NCI-H1417 treated with DMSO at 0.1 percent for 48 hours (cell line): ENCODE measurements at regions not wholly inside any gene's neighbourhood (a gene's known extent, or its start where the extent isn't known, plus 50 kb on each side); places are given as distances from the start of the nearest gene placed in this dataset.

ENCODE experiments used
- DNase-seq: peaks from one replicate; lab custom pipeline; 2025; lab: John Stamatoyannopoulos, UW

DNA sequence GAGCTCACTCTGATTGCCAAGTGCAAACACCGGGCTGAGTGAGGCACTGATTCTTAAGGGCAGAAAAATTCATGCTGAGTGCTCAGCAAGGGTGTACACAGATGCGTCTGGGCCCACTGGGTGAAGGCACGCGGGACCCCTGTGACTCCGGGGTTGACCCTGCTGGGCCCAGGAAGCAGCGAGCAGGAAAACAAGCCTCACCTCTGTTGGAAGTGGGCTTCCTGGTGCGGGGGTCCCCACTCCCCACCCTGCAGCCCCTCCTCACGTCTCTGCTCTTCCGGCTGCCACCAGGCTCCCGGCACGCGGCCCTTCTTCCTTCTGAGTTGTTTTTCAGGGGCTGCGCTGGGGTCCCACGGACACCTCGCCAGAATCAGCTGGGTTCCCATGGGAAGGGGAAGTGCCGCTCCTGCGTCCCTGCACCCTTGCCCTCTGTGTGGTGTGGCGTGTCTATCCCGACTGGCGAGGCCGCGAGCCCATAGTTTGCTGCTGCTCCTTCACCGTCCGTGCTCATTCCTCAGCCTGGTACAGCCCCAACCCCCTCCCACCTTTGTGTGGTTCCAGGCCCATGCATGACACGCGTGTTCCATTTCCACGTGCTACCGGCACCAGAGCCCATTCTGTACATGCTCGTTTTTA is 80.6 kb upstream of the BHLHE23 start:
- DNase-seq = no peak

DNA sequence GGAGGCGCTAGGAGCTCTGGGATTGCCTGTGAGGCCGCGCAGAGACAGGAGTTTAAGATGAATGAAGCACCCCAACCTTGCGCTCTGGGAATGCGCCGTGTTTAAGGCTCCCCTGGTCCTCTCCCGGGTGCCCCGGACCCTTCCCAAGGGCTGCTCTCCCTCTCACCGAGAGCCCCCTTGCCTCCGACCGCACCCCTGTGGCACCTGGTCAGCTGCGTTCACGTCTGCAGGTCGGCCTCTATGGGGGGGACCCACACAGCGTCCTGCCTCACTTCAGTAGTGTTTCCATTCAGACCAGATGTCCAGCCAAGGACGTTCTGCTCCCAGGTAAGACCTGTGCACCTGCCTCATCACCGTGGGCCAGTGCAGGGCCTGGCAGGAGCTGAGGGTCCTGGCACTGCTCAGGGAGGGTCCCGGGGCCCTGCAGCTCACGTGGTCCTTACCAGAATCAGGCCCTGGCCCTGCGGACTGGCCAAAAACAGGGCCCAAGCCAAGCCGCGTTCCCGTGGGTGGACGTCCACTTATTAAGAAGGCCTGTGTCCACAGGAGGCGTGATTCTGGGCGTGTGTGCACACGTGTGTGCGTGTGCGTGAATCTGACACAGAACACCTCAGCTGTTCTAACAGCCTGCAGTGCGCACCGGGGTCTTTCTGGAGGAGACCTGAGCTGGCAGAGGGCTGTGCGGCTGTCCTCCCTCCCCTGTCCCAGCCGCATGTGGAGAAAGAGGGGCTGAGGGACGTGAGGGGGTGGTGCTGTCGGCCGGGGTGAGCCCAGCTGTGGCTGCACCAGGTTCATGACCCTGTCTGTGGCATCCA is 79.9 kb upstream of the BHLHE23 start:
- DNase-seq = no peak

GRCh38 chr20:63085151-63085861 is 78.5 kb upstream of the BHLHE23 start:
- no peak for DNase-seq

- DNase-seq = no peak
These were observed 77.8 kb upstream of the BHLHE23 start for GRCh38 chr20:63084563-63084927.

DNA sequence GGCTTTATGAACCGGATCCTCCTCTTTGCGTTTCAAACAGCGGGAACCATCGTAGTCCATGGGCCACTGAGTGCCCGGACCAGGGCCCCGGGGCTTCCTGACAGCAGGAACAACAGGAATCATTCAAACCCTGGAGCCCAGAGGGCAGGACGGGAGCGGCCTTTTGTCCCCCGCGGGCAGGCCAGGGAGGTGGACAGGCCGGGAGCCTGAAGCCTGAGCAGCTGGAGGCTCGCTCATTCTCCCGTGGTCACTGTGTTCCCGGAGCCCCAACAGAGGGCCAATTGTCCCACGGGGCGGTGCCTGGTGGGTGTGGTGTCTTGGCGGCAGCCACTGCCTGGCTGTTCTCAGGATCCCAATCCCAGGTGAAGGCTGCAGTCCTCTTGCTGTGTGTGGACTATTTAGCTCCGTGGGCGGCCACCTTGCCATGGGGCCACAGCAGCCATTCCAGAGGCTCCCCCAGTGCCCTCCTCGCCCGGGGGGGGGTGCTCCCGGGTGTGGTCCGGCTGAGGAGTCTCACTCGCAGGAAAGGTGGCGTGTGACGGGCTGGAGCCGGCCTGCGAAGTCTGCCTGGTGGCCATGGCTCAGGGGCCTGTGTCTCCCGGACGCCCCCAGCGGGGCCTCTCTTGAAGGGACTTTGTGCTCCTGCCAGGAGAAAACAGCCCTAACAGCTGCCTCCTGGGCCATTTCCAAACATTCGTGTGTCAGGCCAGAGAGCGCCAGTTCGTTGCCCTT is 77.2 kb upstream of the BHLHE23 start:
- no peak for DNase-seq

DNA sequence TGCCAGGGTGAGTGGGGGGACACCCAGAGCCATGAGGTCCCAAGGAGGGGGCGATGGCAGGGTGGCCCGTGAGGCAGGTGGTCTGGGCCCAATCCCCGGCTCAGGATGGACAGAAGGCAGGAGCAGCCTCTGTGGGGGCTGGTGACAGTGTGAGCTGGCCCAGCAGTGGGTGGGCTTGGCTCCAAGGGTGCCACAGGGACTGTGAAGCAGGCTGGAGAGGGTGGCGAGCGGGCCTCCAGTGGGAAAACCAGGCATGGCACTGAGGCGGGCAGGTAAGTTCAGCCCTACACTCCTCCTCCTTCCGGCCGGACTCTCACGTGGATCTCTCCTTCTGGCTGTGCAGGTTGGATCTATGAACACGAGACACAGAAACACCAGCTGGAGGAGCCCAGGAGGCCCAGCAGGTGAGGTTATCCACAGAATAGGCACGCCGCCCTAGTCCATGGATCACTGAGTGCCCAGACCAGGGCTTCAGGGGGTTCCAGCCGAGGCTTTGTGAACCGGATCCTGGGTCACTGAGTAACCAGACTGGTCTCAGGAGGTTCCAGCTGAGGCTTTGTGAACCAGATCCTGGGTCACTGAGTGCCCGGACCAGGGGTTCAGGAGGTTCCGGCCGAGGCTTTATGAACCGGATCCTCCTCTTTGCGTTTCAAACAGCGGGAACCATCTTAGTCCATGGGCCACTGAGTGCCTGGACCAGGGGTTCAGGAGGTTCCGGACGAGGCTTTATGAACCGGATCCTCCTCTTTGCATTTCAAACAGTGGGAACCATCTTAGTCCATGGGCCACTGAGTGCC is 76.4 kb upstream of the BHLHE23 start:
- no peak for DNase-seq

DNA sequence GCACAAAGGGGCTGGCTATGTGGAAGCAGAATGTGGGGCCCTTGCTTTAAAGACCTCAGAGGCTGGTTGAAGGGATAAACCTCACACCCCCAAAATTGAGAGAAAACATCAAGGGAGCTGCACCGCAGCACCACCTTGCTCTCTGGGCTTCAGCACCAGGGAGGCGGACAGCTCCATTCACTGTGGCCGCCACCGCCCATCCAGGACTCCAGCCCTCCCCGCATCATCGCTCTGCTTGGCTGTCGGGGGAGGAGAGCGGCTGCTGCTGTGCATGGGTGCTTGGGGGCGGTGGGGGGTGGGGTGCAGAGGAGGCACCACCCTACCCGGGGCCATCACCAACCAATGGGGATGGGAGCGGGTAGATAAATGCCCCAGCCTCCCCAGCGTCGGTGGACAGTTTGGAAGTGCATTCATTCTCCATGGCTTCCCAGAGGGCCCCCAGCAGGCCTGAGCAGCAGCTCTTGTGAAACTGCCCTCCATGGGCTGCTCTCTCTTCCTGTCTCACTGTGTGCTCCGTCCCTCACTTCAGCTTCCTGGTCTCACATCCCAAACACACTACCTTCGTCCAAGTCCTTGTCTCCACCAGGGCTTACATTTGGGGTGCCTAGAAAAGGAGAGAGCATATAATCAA is 75.7 kb upstream of the BHLHE23 start:
- no peak for DNase-seq

- no peak for DNase-seq
These were observed 75.1 kb upstream of the BHLHE23 start for GRCh38 chr20:63081831-63082230.

- no peak for DNase-seq
These were observed 74.6 kb upstream of the BHLHE23 start for GRCh38 chr20:63081351-63081750.

DNA sequence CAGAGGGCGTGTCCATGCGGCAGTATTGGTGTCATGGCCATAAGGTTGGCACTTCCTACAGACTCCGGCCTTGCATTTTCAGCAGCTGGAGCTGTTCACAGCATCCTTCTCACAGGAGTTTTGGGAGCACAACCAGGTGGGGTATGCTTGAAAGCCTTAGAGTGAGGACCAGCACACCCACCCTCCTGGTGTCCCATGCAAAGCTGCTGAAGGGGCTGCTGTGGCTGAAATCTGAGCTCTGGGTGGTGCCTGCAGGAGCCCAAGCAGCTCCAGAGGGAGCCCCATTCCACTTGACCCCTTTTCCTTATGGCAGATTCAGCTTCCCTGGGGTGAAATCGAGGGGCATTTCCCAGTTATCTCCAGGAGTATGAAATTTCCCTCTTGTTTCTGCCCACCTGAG is 74.0 kb upstream of the BHLHE23 start:
- no peak for DNase-seq

GRCh38 chr20:63080411-63080810 is 73.6 kb upstream of the BHLHE23 start:
- no peak for DNase-seq

DNA sequence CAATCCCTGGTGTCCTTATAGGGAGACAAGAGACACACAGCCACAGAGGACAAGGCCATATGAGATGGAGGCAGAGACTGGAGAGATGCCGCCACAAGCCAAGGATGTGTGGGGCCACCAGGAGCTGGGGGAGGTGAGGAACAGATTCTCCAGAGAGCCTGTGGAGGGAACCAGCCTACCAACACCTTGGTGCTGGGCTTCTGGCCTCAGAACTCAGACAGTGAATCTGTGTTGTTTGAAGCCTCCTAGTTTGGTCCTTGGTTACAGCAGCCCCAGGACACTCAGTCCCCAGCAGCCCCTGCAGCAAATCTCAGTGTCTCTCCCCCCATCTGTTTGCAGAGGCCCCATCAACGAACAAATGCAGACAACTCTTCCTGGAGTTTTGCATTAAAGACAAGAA is 73.2 kb upstream of the BHLHE23 start:
- no peak for DNase-seq

GRCh38 chr20:63077705-63078104 is 70.9 kb upstream of the BHLHE23 start:
- DNase-seq = no peak

DNA sequence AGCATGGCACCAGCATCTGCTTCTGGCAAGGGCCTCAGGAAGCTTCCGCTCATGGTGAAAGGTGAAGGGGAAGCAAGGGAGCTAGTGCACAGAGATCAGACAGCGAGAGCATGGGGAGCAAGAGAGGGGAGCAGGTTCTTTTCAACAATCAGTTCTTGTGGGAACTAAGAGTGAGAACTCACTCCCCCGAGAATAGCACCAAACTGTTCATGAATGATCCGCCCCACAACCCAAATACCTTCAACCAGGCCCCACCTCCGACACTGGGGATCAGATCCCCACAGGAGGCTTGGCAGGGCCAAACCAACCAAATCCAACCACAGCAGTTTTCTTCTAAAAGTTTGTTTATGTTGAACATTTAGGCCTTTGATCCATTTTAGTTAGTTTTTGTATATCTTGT is 69.7 kb upstream of the BHLHE23 start:
- no peak for DNase-seq

GRCh38 chr20:63074631-63075030 is 67.9 kb upstream of the BHLHE23 start:
- no peak for DNase-seq

DNA sequence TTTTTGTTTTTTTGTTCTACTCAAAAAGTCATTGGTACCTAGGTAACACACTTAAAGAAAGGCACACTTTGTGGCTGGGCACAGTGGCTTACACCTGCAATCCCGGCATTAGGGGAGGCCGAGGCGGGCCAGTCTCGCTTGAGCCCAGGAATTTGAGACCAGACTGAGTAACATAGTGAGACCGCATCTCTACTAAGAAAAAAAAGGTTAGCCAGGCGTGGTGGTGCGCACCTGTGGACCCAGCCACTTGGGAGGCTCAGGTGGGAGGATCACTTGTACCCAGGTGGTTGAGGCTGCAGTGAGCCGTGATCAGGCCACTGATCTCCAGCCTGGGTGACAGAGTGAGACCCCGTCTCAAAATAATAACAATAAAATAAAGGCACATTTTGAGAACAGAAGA is 67.4 kb upstream of the BHLHE23 start:
- no peak for DNase-seq

- DNase-seq = no peak
These were observed 66.9 kb upstream of the BHLHE23 start for GRCh38 chr20:63073738-63074065.

- no peak for DNase-seq
These were observed 66.4 kb upstream of the BHLHE23 start for GRCh38 chr20:63072991-63073737.

GRCh38 chr20:63072231-63072791 is 65.5 kb upstream of the BHLHE23 start:
- no peak for DNase-seq

- peak; percentile 51 for DNase-seq
These were observed 64.9 kb upstream of the BHLHE23 start for GRCh38 chr20:63071541-63072181.
